DMS 273 (cell line): ENCODE measurements at regions not wholly inside any gene's neighbourhood (a gene's known extent, or its start where the extent isn't known, plus 50 kb on each side); places are given as distances from the start of the nearest gene placed in this dataset.

Source experiments
- DNase-seq: peaks from one replicate; lab custom pipeline; 2025; ENCODE audit not compliant: unreplicated experiment; lab: John Stamatoyannopoulos, UW

GRCh38 chr14:81829447-81829846 is 295.8 kb upstream of the SEL1L start:
- no peak for DNase-seq

- DNase-seq = peak; percentile 24
Measured at GRCh38 chr14:81831128-81831820, 297.6 kb upstream of the SEL1L start.

GRCh38 chr14:81834308-81834707 is 300.7 kb upstream of the SEL1L start:
- DNase-seq = no peak

- DNase-seq = no peak
Measured at GRCh38 chr14:81837304-81837703, 303.7 kb upstream of the SEL1L start.

GRCh38 chr14:81839056-81839455 is 305.4 kb upstream of the SEL1L start:
- DNase-seq = peak; percentile 15

- DNase-seq = no peak
Measured at GRCh38 chr14:81841346-81841745, 307.7 kb upstream of the SEL1L start.

- no peak for DNase-seq
Measured at GRCh38 chr14:81849714-81850113, 316.1 kb upstream of the SEL1L start.

- DNase-seq = no peak
Measured at GRCh38 chr14:81855007-81855406, 321.4 kb upstream of the SEL1L start.

GRCh38 chr14:81859046-81859445 is 325.4 kb upstream of the SEL1L start:
- DNase-seq = no peak

GRCh38 chr14:81868172-81868571 is 334.5 kb upstream of the SEL1L start:
- peak; percentile 21 for DNase-seq

- DNase-seq = no peak
Measured at GRCh38 chr14:81871706-81872105, 338.1 kb upstream of the SEL1L start.

- no peak for DNase-seq
Measured at GRCh38 chr14:81884382-81884781, 350.7 kb upstream of the SEL1L start.

GRCh38 chr14:81886588-81886987 is 352.9 kb upstream of the SEL1L start:
- DNase-seq = no peak

GRCh38 chr14:81889529-81889928 is 355.9 kb upstream of the SEL1L start:
- no peak for DNase-seq

- DNase-seq = no peak
Measured at GRCh38 chr14:81890020-81890419, 356.4 kb upstream of the SEL1L start.

- DNase-seq = no peak
Measured at GRCh38 chr14:81903477-81903876, 369.8 kb upstream of the SEL1L start.

GRCh38 chr14:81927070-81927469 is 393.4 kb upstream of the SEL1L start:
- DNase-seq = peak; percentile 36

- no peak for DNase-seq
Measured at GRCh38 chr14:81931828-81932227, 398.2 kb upstream of the SEL1L start.

- no peak for DNase-seq
Measured at GRCh38 chr14:81936348-81936747, 402.7 kb upstream of the SEL1L start.

GRCh38 chr14:81936902-81937301 is 403.2 kb upstream of the SEL1L start:
- DNase-seq = no peak

- no peak for DNase-seq
Measured at GRCh38 chr14:81938341-81938740, 404.7 kb upstream of the SEL1L start.

GRCh38 chr14:81940651-81941050 is 407.0 kb upstream of the SEL1L start:
- DNase-seq = peak; percentile 7

- DNase-seq = no peak
Measured at GRCh38 chr14:81942071-81942470, 408.4 kb upstream of the SEL1L start.
